ENCODE measurements at regions not wholly inside any gene's neighbourhood (a gene's known extent, or its start where the extent isn't known, plus 50 kb on each side); places are given as distances from the start of the nearest gene placed in this dataset.

DNA sequence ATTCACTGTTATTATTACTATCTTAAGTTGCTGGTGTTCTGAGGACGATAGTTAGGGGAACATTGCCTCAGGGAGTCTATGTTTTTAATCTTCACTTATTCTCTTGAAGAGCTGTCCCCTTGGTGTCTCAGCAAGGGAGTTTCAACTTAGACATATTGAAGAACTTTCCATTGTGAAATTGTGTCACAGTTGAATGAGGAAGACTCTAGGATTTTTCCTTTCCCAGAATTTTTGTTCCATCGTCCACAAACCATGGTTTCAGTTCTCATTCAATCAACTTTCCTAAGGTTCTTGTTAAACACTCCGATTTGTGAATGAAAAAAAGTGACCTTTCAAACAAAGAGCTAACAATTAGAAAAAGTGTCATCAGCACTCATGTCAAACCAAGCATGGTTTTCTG is 128.3 kb downstream of the GATA3 start:
- no peak overlapping the region for H3K4me3 ChIP-seq (replicated peaks in 1 of 3; ENCODE audit: insufficient read depth in 1 of 3, low read depth in 1 of 3, low read length in 3 of 3)
- no peaks in the 10 kb centered on the region for H3K36me3 ChIP-seq (ENCODE audit: control insufficient read depth in 2 of 2, extremely low read depth in 1 of 2, insufficient read depth in 2 of 2, low read length in 2 of 2)
- FAIRE-seq (no peak), DNase-seq (ENCODE audit: low read depth, low spot score) (no peak)
- peaks cover 0 to 2% of the 10 kb centered on the region in 2 experiments for H3K27me3 ChIP-seq (ENCODE audit: control insufficient read depth in 2 of 2, insufficient read depth in 2 of 2, low read length in 2 of 2)
- H3K9me1 ChIP-seq (replicated peaks; ENCODE audit: control insufficient read depth, extremely low read depth, insufficient read depth, low read length), result no peaks in the 10 kb centered on the region
- ChIA-PET CTCF (interaction anchor here (1.8 kb wide), 1 partner anchor 21 kb away, joined by 5 read pairs; no protein-coding TSS in a partner anchor), POLR2A (no interaction called here)
- H4K20me1 ChIP-seq (replicated peaks; ENCODE audit: control insufficient read depth, extremely low read depth, insufficient read depth, low read length), result no peaks in the 10 kb centered on the region
- no peaks in the 10 kb centered on the region for H3K79me2 ChIP-seq (ENCODE audit: control insufficient read depth, insufficient read depth, low read length)
- no peak overlapping the region for H3K27ac ChIP-seq (ENCODE audit: insufficient read depth, low read depth, low read length)
- H3K9ac ChIP-seq (replicated peaks; ENCODE audit: extremely low read depth, insufficient read depth, low read length), result no peak overlapping the region
- BruUV-seq (replicated peaks), result no TSS peak
- dilution Hi-C loops (cut with MboI; ENCODE audit: extremely low pct_ligation_motif_present, low sequenced_read_pairs), result no loop called here
- no peak overlapping the region for H3K4me2 ChIP-seq (ENCODE audit: insufficient read depth, low read length)
- H3K4me1 ChIP-seq (ENCODE audit: control insufficient read depth, extremely low read depth, insufficient read depth, low read length), result no peaks in the 10 kb centered on the region
- TF ChIP-seq, protein P1, sequence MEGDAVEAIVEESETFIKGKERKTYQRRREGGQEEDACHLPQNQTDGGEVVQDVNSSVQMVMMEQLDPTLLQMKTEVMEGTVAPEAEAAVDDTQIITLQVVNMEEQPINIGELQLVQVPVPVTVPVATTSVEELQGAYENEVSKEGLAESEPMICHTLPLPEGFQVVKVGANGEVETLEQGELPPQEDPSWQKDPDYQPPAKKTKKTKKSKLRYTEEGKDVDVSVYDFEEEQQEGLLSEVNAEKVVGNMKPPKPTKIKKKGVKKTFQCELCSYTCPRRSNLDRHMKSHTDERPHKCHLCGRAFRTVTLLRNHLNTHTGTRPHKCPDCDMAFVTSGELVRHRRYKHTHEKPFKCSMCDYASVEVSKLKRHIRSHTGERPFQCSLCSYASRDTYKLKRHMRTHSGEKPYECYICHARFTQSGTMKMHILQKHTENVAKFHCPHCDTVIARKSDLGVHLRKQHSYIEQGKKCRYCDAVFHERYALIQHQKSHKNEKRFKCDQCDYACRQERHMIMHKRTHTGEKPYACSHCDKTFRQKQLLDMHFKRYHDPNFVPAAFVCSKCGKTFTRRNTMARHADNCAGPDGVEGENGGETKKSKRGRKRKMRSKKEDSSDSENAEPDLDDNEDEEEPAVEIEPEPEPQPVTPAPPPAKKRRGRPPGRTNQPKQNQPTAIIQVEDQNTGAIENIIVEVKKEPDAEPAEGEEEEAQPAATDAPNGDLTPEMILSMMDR (IDR thresholded peaks at IDR 0.05; ENCODE audit: extremely low read depth in 1 of 2, insufficient read depth in 1 of 2, low read depth in 1 of 2, low read length in 2 of 2), result no peak
- no peak for TF ChIP-seq GATA2 (IDR thresholded peaks at IDR 0.05; ENCODE audit: insufficient read depth, insufficient read length, low read depth, low read length)
- TF ChIP-seq, protein P2, sequence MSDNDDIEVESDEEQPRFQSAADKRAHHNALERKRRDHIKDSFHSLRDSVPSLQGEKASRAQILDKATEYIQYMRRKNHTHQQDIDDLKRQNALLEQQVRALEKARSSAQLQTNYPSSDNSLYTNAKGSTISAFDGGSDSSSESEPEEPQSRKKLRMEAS (IDR thresholded peaks at IDR 0.05; ENCODE audit: insufficient read depth, insufficient read length), result no peak
- TF ChIP-seq JUN (IDR thresholded peaks at IDR 0.05; ENCODE audit: borderline replicate concordance, insufficient read depth, insufficient read length, low read depth), result no peak
- TF ChIP-seq POLR2A (IDR thresholded peaks at IDR 0.05; ENCODE audit: low read depth, low read length), result no peak
- TF ChIP-seq MYC (IDR thresholded peaks at IDR 0.05; ENCODE audit: low read depth, low read length), result no peak
- TF ChIP-seq FOS (IDR thresholded peaks at IDR 0.05; ENCODE audit: borderline replicate concordance, insufficient read depth, low read length), result no peak
- no peak for TF ChIP-seq EZH2 (IDR thresholded peaks at IDR 0.05; ENCODE audit: borderline replicate concordance, low read depth, low read length, severe bottlenecking)
- no peak for TF ChIP-seq POLR2AphosphoS5 (IDR thresholded peaks at IDR 0.05; ENCODE audit: insufficient read depth, low read depth, low read length)
- no peaks in the 10 kb centered on the region for H3K9me3 ChIP-seq (replicated peaks; ENCODE audit: control insufficient read depth, insufficient read depth, low read length)
- H2AFZ ChIP-seq (ENCODE audit: low read depth, low read length), result no peak overlapping the region
- intact Hi-C loops (cut with micrococcal nuclease), result no loop called here

Measured in endothelial cell of umbilical vein (primary cell).